ENCODE measurements at regions not wholly inside any gene's neighbourhood (a gene's known extent, or its start where the extent isn't known, plus 50 kb on each side); places are given as distances from the start of the nearest gene placed in this dataset.
A peak's percentile ranks its signal among the peaks of the same experiment; 100 is the strongest.

- DNase-seq (ENCODE audit: low read depth, low spot score): no peak
Measured at GRCh38 chr12:67909091-67909531, 80.1 kb upstream of the IFNG-AS1 start.

- no peak for DNase-seq (ENCODE audit: low read depth, low spot score)
Measured at GRCh38 chr12:67909681-67910080, 79.6 kb upstream of the IFNG-AS1 start.

GRCh38 chr12:67910360-67911274 lies 78.6 kb upstream of the IFNG-AS1 start:
- no peak for DNase-seq (ENCODE audit: low read depth, low spot score)

GRCh38 chr12:67911275-67911600 lies 78.0 kb upstream of the IFNG-AS1 start:
- no peak for DNase-seq (ENCODE audit: low read depth, low spot score)

- no peak for DNase-seq (ENCODE audit: low read depth, low spot score)
Measured at GRCh38 chr12:67911789-67912188, 77.5 kb upstream of the IFNG-AS1 start.

- DNase-seq (ENCODE audit: low read depth, low spot score): no peak
Measured at GRCh38 chr12:67915335-67915851, 73.9 kb upstream of the IFNG-AS1 start.

- no peak for DNase-seq (ENCODE audit: low read depth, low spot score)
Measured at GRCh38 chr12:67916266-67916970, 72.8 kb upstream of the IFNG-AS1 start.

- DNase-seq (ENCODE audit: low read depth, low spot score): no peak
Measured at GRCh38 chr12:67917811-67918210, 71.4 kb upstream of the IFNG-AS1 start.

GRCh38 chr12:67918441-67918840 lies 70.8 kb upstream of the IFNG-AS1 start:
- DNase-seq (ENCODE audit: low read depth, low spot score): no peak

- no peak for DNase-seq (ENCODE audit: low read depth, low spot score)
Measured at GRCh38 chr12:67919406-67919805, 69.8 kb upstream of the IFNG-AS1 start.

- no peak for DNase-seq (ENCODE audit: low read depth, low spot score)
Measured at GRCh38 chr12:67920413-67920812, 68.8 kb upstream of the IFNG-AS1 start.

- peak; percentile 6 for DNase-seq (ENCODE audit: low read depth, low spot score)
Measured at GRCh38 chr12:67921286-67921685, 68.0 kb upstream of the IFNG-AS1 start.

GRCh38 chr12:67922245-67922644 lies 67.0 kb upstream of the IFNG-AS1 start:
- DNase-seq (ENCODE audit: low read depth, low spot score): no peak

- peak; percentile 5 for DNase-seq (ENCODE audit: low read depth, low spot score)
Measured at GRCh38 chr12:67925077-67925476, 64.2 kb upstream of the IFNG-AS1 start.

- DNase-seq (ENCODE audit: low read depth, low spot score): no peak
Measured at GRCh38 chr12:67925552-67925951, 63.7 kb upstream of the IFNG-AS1 start.

GRCh38 chr12:67926063-67926462 lies 63.2 kb upstream of the IFNG-AS1 start:
- DNase-seq (ENCODE audit: low read depth, low spot score): no peak

GRCh38 chr12:67927324-67927723 lies 61.9 kb upstream of the IFNG-AS1 start:
- no peak for DNase-seq (ENCODE audit: low read depth, low spot score)

GRCh38 chr12:67927815-67928214 lies 61.4 kb upstream of the IFNG-AS1 start:
- no peak for DNase-seq (ENCODE audit: low read depth, low spot score)

GRCh38 chr12:67928621-67929383 lies 60.4 kb upstream of the IFNG-AS1 start:
- DNase-seq (ENCODE audit: low read depth, low spot score): no peak

- DNase-seq (ENCODE audit: low read depth, low spot score): no peak
Measured at GRCh38 chr12:67929384-67929772, 59.9 kb upstream of the IFNG-AS1 start.

GRCh38 chr12:67937822-67938221 lies 51.4 kb upstream of the IFNG-AS1 start:
- no peak for DNase-seq (ENCODE audit: low read depth, low spot score)
